IMR-90 (cell line): ENCODE measurements at regions not wholly inside any gene's neighbourhood (a gene's known extent, or its start where the extent isn't known, plus 50 kb on each side); places are given as distances from the start of the nearest gene placed in this dataset.

Source experiments
- CEBPB ChIP-seq: IDR thresholded peaks from 2 replicates; pipeline ENCODE4 v1.6.1; 2012; ENCODE audit warnings: low read depth, low read length, improper control_type of control experiment
- CTCF ChIP-seq: conservative IDR thresholded peaks from 2 replicates; pipeline ENCODE4 v1.5.1; 2012; ENCODE audit warnings: mild to moderate bottlenecking, low read depth, low read length, improper control_type of control experiment
- FOS ChIP-seq: fragments of 150-350 bp; IDR thresholded peaks from 2 replicates; pipeline ENCODE4 v1.6.1; 2016; ENCODE audit warnings: low read depth, low read length
- MXI1 ChIP-seq: IDR thresholded peaks from 2 replicates; pipeline ENCODE4 v1.6.1; 2012; ENCODE audit warnings: low read depth, mild to moderate bottlenecking, low read length, moderate library complexity, borderline replicate concordance
- POLR2A ChIP-seq: IDR thresholded peaks from 2 replicates; pipeline ENCODE4 v1.6.1; 2012; ENCODE audit warnings: mild to moderate bottlenecking, low read depth, low read length
- RAD21 ChIP-seq: IDR thresholded peaks from 2 replicates; pipeline ENCODE4 v1.6.1; 2012; ENCODE audit warnings: low read length, improper control_type of control experiment
- RCOR1 ChIP-seq: IDR thresholded peaks from 2 replicates; pipeline ENCODE4 v1.6.1; 2012; ENCODE audit warnings: mild to moderate bottlenecking, low read length, improper control_type of control experiment; ENCODE audit not compliant: insufficient replicate concordance
- RFX5 ChIP-seq: IDR thresholded peaks from 2 replicates; pipeline ENCODE4 v1.8.0; 2012; ENCODE audit warnings: low read depth, mild to moderate bottlenecking, low read length, moderate library complexity
- TF ChIP-seq, protein P1 (sequence below): fragments of 150-350 bp; IDR thresholded peaks from 2 replicates; pipeline ENCODE4 v1.6.1; 2017; ENCODE audit warnings: mild to moderate bottlenecking, antibody characterized with exemption, low read length, low read depth

DNA sequence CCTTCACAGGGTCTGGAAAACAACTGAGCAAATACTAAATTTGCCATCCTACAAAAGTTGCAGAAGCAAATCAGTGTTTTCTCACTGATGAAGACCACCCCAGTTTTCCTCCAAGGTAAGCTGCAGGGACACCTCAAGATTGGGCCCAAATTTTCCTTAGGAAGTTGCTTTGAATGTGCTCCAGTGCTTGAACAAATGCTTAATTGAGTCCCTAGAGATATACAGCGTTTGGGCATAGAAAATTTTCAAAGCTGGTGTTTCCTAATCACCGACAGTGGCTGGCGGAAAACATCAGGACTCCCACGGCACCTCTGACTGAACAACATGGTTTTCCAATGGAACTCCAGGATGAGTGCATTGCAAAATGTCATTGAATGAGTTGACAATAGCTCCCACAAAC lies 92.5 kb upstream of the HMGA2 start:
- TF ChIP-seq CTCF (no peak), POLR2A (no peak), FOS (no peak), RAD21 (no peak), MXI1 (no peak), RFX5 (no peak), RCOR1 (no peak), CEBPB (no peak)
- TF ChIP-seq, protein P1, sequence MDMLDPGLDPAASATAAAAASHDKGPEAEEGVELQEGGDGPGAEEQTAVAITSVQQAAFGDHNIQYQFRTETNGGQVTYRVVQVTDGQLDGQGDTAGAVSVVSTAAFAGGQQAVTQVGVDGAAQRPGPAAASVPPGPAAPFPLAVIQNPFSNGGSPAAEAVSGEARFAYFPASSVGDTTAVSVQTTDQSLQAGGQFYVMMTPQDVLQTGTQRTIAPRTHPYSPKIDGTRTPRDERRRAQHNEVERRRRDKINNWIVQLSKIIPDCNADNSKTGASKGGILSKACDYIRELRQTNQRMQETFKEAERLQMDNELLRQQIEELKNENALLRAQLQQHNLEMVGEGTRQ: no peak
